ENCODE measurements at regions not wholly inside any gene's neighbourhood (a gene's known extent, or its start where the extent isn't known, plus 50 kb on each side); places are given as distances from the start of the nearest gene placed in this dataset.

DNA sequence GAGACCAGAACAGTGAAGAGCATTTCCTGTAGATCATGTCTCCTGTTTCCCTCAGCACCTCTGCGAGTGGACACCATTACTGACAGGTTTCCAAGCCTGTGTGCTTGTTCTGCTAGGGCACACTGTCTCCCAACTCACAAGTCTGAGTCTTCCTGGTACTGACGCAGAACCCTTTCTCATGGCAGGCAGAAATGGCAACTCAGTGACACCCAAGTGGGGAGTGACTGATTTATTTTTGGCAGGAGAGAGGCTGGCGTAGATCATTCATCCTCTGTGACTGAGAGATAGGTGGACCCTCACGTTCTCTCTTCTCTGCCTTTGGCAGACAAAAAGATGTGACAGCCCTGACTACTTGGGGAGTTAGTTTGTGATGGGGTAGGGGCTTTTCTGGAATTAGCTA lies 183.4 kb downstream of the RFC3 start:
- DNase-seq (ENCODE audit: low read depth) = no peak

DNA sequence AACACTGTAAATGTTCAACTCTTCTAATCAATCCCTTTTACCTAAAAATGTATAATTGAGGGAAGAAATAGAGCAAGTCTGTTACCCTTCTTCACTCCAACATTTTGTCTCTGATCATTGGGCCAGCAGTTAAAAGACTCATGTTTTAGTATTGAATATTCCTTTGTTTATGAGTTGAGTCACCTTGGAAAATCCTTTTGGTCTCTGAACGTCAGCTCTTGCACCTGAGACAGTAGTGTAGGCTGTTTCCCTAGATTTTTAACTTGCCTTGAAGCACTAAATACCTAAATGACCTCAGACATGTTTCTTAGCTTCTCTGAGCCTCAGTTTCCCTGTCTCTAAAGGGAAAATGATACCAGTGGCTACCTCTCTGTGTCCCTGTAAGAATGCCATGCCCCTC lies 184.2 kb downstream of the RFC3 start:
- no peak for DNase-seq (ENCODE audit: low read depth)

DNA sequence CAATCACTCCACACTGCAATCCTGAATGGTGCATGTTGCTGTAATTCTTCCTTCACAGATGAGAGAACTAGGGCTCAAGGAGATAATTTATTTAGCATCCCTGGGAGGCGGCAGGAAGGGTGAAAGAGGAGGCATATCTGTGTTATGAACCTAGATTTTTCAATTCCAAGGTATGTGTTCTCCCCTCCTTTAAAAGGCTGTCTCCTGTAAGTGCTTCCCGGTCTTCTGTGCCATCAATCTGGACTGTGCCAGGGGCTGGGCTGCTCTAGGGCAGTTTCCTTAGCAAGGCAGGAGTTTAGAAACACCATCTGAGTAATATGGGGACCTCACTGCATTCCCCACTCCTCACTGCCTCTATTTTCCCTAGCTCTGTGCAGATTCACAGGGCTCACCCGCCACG lies 185.0 kb downstream of the RFC3 start:
- no peak for DNase-seq (ENCODE audit: low read depth)

DNA sequence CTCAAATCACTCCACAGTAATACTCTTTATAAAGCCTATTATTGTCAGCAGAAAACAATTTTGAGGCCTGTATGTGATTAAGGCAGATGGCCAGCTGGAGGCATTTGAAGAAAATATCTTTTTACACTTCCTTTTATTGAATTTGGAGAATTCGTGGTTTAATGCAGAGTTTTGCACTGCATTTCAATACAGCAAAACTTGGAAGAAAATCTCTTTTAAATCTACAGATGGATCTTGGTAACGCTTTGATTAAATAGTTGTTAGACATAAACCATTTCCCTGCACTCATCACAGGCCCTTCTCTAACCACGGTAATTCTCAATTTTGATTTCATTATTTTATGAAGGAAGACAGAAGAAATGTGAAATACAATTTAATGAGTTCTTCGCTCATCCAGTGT lies 185.7 kb downstream of the RFC3 start:
- no peak for DNase-seq (ENCODE audit: low read depth)

DNA sequence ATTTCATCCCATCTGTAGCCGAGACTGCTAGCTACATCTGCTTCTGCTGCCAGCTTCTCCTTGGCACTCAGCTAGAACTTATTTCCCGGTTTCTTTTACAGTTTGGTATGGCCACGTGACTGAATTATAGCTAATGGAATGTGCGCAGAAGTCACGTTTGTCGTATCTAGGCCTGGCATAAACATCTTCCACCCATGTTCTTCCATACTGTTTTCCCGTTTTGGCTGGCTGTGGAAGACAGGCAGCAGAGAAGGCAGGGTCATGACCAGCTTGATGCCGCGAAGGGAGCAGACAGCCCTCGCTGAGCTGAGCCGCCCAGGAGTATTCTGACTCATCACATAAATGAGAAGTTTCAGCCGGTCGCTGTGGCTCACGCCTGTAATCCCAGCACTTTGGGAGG lies 186.7 kb downstream of the RFC3 start:
- peak; percentile 46 for DNase-seq (ENCODE audit: low read depth)

DNA sequence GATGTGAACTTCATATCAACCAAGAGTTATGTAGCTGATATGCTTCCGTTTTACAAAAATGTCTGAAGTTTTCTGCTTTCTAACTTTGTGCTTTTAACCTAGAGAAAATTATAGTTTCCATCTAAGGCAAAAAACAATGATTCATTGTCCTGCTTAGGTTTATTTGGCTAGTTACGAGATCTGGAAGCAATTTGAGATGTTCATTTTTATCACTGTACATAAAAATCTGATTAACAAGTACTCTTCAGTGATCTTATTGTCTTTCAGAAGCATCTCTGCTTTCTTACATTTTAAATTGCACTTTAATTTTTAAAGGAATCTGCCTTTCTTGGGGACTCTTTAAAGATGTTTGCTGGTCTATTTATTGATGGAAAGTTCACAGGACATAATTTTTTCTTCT lies 188.1 kb downstream of the RFC3 start:
- no peak for DNase-seq (ENCODE audit: low read depth)

DNA sequence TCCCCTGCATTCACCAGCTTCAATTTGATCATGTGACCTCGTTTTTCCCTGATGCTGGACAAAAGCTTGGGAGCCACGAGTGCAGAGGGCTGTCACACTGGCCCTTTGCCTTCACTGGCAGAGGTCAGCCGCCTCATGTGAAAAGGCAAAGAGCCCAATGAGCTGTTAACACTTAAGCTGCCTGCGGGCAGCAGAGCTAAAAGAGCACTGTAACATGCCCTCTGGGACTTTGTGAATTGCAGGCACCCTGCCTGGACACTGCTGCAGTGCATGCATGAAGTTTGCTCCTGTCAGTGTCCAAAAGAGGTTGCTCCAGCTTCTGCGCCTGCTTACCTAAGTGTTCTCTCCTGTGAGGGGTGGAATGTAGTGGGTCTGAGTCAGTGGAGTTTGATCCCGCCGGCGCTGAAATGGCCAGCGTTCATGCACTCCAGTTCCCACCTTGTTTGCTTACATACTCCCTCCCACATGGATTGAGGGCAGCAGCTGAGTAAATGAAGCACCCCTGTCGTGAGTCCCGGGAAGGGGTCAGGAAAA lies 193.7 kb downstream of the RFC3 start:
- no peak for DNase-seq (ENCODE audit: low read depth)

DNA sequence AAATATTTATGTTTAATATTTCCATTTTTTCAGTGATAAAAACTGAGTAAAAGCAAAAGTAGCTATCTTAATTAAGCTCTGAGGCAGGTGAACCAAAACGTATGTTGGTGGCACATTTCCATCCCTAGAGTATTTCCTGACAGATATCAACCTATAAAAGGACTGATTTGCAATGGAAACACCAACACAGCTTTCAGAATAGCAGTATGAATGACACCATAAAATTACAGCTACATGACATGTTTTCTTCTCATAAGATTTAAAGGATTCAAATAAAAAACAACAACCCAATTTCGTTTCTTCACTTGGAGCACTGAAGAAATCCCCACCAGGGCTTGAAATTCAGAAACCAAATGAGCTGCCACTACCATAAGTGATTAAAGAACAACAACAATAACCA lies 194.4 kb downstream of the RFC3 start:
- DNase-seq (ENCODE audit: low read depth) = no peak

DNA sequence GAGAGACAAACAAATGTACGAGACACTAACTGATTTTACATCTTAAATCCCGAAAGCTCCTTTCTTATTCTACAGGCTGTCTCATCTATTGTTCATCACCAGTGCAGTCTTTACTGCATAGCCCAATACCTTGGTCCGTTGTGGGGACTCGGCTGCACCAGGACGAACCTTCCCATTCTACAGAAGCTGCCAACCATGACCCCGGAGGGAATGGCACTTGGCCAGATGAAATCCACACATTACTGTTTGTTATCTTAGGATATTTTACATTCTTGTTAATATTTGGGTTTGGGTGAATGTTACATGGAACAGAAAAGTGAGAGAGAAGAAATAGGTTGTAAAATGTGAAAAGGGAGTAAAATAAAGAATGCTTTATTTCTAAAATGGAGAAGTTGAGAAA lies 195.1 kb downstream of the RFC3 start:
- DNase-seq (ENCODE audit: low read depth) = no peak

DNA sequence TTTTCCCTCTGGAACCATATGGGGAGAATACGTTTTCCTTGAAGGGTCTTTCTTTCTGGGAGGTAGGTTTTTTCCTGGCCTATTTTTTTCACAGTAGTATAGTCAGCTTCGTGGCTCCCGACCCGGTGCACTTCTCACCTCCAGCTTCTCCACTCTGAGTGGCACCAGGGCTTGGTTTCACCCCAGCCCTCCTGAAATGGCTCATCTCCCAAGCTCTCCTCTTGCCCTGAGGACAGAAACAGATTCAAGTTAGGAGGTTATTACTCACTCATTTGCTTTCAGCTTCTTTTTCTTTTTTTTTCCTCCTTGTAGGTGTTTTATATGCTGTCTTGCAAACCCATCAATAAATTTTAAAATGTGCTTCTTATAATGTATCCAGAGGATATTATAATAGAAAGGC lies 199.3 kb downstream of the RFC3 start:
- DNase-seq (ENCODE audit: low read depth) = no peak

DNA sequence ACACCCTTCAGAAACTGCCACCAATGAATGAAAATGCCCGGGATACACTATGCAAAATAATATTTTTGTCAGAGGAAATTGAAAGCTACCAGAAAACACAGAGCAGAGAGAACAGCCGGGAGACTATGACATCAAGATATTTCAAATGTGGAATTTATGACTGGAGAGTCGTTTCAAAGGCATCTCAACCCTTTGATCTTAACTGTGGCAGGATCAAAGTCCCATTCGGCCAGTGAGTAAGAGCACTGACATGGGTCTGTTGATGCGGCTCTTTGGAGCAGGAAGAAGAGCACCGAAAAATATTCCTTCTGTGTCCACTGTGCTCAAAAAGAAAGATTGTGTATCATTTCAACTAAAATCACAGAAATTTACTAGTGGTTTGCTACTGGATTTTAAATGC lies 201.9 kb downstream of the RFC3 start:
- no peak for DNase-seq (ENCODE audit: low read depth)

DNA sequence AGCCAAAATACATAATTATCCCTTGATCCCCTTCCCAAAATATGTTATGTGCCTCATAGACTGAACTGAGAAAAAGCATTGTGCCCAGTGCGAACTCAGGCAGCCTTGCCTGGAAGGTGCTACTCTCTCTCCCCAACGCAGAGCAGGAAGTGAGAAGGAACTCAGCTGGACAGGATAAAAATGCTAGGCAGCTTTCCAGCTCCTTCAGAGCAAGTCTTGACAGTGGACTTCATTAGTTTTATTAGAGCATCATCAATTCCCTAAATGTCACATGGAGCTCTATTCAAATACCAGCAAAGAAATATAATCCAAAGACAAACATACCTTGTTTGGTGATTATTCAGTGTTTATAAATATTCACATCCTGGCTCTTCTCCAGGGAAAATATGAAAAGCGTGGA lies 202.4 kb downstream of the RFC3 start:
- no peak for DNase-seq (ENCODE audit: low read depth)

DNA sequence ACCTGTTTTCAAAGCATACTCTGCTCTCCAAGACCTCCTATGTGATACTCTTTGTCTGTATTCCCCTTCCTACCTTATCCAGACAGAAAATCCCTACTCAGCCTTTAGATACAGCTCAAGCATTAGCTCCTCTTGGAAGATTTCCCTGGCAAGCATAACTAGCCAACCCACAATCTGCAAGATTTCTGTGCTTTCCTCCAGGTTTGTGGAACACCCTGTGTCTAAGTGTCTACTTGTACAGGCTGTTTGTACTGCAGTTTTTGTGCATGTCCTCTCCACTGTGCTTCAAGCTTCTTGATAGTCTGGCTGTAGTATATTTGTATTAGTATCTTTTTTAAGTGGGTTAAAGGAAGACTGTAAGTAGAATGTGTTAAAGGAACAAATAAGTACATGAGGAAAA lies 203.7 kb downstream of the RFC3 start:
- DNase-seq (ENCODE audit: low read depth) = no peak

DNA sequence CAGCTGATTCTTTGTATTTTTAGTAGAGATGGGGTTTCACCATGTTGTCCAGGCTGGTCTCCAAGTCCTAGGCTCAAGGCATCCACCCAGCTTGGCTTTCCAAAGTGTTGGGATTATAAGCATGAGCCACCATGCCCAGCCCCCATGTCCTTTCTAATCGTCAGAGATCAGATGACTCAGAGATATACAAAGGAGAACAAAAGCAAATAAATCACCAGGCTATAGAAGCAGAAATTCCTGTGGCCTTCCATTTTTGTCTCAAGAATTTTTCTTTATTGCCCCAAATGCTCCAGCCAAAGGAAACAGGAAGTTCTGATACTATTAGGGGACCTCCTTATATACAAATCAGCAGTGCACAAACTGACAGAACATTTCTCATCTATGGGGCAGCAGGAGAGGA lies 207.8 kb downstream of the RFC3 start:
- peak; percentile 45 for DNase-seq (ENCODE audit: low read depth)

DNA sequence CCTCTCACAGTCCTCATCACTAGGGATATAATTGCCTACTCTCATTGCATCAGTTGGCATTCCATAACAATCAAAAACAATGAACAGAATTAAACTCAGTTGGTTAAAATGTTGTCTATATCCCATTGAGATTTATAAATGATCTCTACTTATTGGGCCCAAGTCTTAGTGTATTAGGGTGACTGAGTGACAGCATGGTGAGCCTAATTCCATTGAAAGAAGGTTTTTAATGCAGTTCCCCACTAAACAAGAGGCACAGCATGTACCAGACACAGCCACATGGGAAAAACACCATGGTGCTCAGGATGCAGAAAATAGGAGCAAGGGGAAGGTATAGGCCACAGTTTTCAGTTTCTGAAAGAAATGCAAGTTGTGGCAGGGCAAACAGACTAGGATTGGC lies 208.4 kb downstream of the RFC3 start:
- no peak for DNase-seq (ENCODE audit: low read depth)

DNA sequence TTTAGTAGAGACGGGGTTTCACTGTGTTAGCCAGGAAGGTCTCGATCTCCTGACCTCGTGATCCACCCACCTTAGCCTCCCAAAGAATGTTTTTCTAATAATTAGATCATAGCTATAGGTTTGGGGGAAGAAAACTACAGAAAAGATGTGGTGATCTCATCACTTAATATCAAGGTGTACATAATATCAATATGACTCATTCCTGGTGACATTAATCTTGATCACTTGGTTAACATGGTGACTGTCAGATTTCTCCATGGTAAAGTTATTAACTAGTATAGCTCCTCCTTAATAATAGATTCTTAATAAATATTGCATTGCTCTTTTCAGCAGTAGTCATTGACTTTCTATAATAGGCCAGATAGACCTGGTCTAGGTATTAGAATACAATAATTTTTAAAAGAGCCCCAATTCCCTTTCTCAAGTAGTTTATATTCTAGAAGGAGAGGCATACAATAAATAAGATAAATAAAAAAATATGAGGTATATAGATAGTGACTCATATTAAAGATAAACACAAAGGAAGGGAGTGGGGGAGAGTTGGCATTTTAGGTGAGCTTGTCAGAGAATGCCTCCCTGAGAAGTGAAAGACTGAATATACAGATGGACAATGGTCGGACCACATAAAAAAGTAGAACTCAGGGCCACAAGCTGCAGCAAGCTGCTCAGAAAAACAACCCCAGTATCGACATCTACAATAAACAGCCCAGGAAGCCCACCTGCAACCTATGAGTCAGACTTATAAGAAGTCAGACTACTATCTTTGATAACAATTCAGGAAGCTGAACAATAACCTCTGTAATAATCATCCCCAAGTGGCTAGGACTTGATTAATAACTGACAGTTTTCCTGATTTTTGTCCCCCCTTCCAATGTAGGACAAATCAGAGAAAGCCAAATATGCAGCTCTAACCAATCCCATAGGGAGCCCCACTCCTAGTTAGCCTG lies 210.8 kb downstream of the RFC3 start:
- DNase-seq (ENCODE audit: low read depth) = no peak

DNA sequence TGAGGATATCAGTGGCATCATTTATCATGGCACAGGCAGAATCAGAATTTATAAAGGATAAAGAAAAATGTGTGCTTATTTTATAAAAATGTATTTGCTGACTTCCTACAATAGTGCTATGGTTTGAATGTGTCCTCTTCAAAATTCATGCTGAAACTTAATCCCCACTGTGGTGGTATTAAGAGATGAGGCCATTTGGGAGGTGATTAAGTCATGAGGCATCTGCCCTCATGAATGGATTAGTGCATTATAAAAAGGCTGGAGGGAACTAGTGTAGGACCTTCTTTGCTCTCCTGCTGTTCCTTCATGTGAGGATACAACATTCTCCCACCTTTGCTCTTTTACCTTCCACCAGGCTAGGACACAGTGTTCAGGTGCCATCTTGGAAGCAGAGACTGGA lies 212.8 kb downstream of the RFC3 start:
- DNase-seq (ENCODE audit: low read depth) = no peak

DNA sequence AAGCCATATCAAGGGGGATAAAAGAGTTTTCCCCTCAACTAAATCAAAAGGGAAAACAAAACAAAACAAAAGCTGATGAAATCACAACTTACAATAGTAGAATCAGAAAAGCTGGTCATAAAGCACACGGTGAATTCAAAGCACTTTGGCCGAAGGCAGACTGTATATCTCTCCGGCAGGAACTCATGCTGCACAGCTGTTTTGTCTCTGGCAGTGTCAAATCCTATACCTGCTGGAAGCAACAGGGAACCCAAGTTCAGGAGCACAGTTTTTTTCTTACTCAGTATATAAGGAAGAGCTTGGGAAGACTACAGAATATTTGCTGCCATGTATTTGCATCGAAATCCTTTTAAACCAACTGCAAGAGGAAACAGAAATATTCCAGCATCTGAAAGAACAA lies 213.7 kb downstream of the RFC3 start:
- DNase-seq (ENCODE audit: low read depth) = no peak

DNA sequence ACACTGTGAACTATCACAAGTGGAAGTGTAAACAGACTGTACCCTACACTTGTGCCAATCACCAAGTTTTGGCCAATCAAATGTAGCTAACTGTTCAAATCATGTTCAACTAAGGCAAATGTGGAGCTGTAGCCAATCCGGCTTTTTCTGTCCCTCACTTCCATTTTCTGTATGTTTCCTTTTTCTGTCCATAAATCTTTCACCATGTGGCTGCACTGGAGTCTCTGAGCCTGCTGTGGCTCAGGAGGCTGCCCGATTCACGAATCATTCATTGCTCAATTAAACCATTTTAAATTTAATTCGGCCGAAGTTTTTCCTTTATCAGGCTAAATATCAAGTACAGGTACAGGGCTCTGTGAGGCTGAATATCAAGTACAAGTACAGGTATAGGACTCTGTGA lies 216.5 kb downstream of the RFC3 start:
- DNase-seq (ENCODE audit: low read depth) = no peak

DNA sequence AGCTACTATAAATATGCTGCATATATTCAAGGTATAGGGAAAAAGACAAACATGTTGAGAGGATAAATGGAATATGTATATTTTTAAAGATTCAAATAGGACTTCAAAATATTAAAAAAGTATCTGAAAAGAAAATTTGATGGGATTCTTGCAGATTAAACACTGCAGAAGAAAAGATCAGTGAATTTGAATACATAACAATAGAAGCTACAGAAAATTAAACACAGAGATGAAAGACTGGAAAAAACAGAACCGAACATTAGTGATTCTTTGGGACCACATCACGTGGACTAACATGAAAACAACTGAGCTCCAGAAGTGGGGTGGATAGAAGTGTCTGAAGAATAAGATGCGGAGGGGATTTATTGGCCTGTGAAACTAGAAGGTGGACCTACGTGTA lies 217.2 kb downstream of the RFC3 start:
- no peak for DNase-seq (ENCODE audit: low read depth)

DNA sequence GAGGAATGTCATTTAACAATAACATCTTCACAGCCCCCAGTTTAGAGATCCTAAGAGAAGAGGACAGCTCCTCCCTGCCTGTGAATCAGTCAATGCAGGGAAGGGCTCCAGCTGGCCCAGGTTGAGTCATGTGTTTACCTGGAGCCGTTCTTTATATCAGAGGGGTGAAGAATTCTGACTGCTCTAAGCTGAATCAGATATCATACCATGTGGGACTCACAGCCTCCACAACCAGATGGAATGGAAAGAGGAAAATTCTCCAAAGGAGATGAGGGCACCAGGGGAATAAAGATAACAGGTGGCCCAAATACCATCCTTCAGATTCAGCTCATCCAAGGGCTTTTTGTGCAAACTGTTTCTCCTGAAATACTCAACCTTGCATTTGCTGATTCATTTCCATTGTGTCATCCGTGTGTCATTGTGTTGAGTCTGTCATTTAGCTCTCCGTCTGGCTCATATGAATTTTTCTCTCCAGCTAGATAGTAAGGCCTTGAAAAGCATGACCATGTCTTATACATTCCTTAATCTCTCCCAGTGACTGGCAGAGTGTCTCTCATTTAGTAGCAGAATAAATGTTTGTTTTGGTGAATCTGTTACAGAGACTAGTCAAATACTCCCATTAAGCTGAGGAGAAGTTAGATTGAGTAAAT lies 217.9 kb downstream of the RFC3 start:
- peak; percentile 26 for DNase-seq (ENCODE audit: low read depth)

DNA sequence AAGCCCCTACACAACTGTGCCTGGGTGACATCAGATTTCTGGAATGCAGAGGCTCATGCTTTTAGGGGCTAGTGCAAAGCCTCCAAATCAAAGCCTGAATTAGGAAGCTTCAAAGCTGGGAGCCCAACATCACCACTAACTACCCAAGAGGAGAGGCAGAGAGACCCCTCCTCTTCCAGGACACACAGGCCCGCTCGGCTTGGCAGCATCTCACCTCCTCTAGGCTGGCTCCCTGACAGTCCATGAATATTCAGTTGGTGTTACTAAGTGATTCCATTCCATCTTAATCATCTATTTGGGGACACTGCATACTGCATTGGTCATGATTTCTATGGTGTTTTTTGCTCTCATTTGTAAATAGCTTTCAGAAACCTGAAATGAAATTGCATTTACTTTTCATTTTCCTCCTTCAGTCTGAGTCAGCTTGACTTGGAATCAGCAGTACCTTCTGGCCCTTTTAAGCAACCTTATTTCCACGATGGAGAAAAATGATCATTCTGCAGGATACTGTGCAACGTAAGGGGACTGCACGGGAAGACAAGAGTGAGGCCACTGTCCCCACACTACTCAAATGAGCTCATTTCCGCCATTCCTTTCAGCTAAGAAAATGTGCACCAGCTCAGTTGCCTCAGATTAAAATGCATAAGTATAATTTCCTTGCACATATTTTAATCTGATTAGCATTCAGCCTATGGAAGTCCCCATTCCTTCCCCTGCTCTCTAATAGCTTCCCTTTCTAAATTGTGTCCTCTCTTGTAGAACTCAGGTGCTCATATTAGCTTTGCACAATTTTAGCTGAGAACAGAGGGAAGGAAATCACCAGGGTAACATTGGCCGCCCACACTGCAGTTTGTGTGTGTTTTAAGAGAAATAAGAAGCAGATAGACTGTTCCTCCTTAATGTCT lies 219.9 kb downstream of the RFC3 start:
- DNase-seq (ENCODE audit: low read depth) = no peak

Measured in Daoy (cell line).